ENCODE measurements at regions not wholly inside any gene's neighbourhood (a gene's known extent, or its start where the extent isn't known, plus 50 kb on each side); places are given as distances from the start of the nearest gene placed in this dataset.

DNA sequence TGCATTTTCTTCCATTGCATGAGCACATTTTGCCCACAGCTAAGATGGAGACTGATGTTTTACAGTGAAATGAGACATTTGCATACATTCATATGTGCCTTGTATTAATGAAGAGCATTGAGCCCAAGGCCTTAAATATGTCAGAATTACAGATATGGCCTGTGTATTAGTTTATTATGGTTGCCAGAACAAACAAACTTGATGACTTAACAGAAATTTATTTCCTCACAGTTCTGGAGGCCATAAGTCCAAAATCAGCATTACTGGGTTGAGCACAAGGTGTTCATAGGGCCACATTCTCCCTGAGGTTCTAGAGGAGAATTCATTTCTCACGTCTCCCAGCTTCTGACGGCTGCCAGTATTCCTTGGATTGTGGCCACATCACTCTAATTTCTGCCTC, 302.6 kb upstream of the TGFBR2 start:
- Histone ChIP-seq H4K8ac (ENCODE audit: extremely low read depth, insufficient read depth, low read length) (no peak overlapping the region), H3K4me3 (ENCODE audit: extremely low read depth in 1 of 4, insufficient read depth in 2 of 4, low read depth in 3 of 4, low read length in 4 of 4) (no peak overlapping the region)
- POLR2A ChIA-PET (ENCODE audit: partially characterized antibody): no interaction called here

More for the DNA sequence above, 302.6 kb upstream of the TGFBR2 start:
- Histone ChIP-seq H3K23me2 (ENCODE audit: low read depth, low read length) (no peaks in the 10 kb centered on the region; the same call in 1 of the 2 replicates), H3K4ac (replicated peaks; ENCODE audit: insufficient read length, low read depth, low read length) (no peak overlapping the region), H2BK12ac (ENCODE audit: low read depth, low read length) (no peak overlapping the region), H3K27ac (ENCODE audit: low read depth, low read length) (no peak overlapping the region), H3K4me2 (ENCODE audit: insufficient read depth in 1 of 2, low read depth in 2 of 2, low read length in 2 of 2) (no peak overlapping the region), H3K27me3 (replicated peaks in 1 of 4; ENCODE audit: control insufficient read depth in 3 of 4, extremely low read depth in 1 of 4, insufficient read depth in 3 of 4, low read length in 3 of 4) (no peaks in the 10 kb centered on the region), H4K5ac (ENCODE audit: insufficient read length, low read depth, low read length) (no peak overlapping the region), H2BK20ac (ENCODE audit: low read length) (no peak overlapping the region), H4K91ac (replicated peaks; ENCODE audit: insufficient read length, low read length) (no peak overlapping the region), H2AK5ac (ENCODE audit: low read depth, low read length) (no peak overlapping the region), H3K79me2 (ENCODE audit: control insufficient read depth in 1 of 2, insufficient read depth in 2 of 2, low read length in 2 of 2) (no peaks in the 10 kb centered on the region), H2BK5ac (ENCODE audit: low read depth, low read length) (no peak overlapping the region), H3K9ac (replicated peaks in 1 of 4; ENCODE audit: extremely low read depth in 1 of 4, low read depth in 3 of 4, low read length in 3 of 4) (no peak overlapping the region), H4K20me1 (replicated peaks in 1 of 2; ENCODE audit: control insufficient read depth in 1 of 2, insufficient read depth in 2 of 2, low read length in 2 of 2) (no peaks in the 10 kb centered on the region), H3K79me1 (ENCODE audit: low read depth, low read length) (no peaks in the 10 kb centered on the region), H3K23ac (ENCODE audit: insufficient read length) (no peak overlapping the region), H2BK15ac (ENCODE audit: low read length) (no peak overlapping the region), H3K18ac (ENCODE audit: extremely low read depth, low read length) (no peak overlapping the region), H3K36me3 (ENCODE audit: control insufficient read depth in 2 of 4, insufficient read depth in 4 of 4, low read length in 3 of 4) (peaks cover 0 to 4% (median 0%) of the 10 kb centered on the region in 4 experiments; a peak in 2 of 8 replicates), H3K9me3 (ENCODE audit: insufficient read depth in 2 of 2, low read depth in 1 of 2, low read length in 1 of 2) (peaks cover 2 to 4% of the 10 kb centered on the region in 2 experiments; a peak in 3 of 4 replicates), H3K14ac (ENCODE audit: insufficient read length) (no peak overlapping the region), H3K56ac (replicated peaks; ENCODE audit: insufficient read length, low read depth, low read length) (no peak overlapping the region), H2BK120ac (replicated peaks; ENCODE audit: low read depth, low read length) (no peak overlapping the region), H2AFZ (ENCODE audit: low read length) (no peak overlapping the region), H3K4me1 (replicated peaks in 1 of 4; ENCODE audit: control insufficient read depth in 3 of 4, insufficient read depth in 4 of 4, low read length in 3 of 4) (no peaks in the 10 kb centered on the region)
- no peak for FAIRE-seq
- 100% methylated on average over 2 of the region's 2 CpGs; no CpG with 5 or more reads in 1 of the 2 experiments for WGBS, 2 experiments (ENCODE audit: extremely low coverage in 1 of 2, insufficient coverage in 1 of 2, insufficient read length in 1 of 2, insufficient replicate concordance in 2 of 2, low coverage in 1 of 2, low lambda C conversion rate in 2 of 2, missing lambda C conversion rate in 1 of 2)
- TF ChIP-seq KDM4A (IDR thresholded peaks at IDR 0.05; ENCODE audit: low read depth, low read length, severe bottlenecking) (no peak), EGR1 (IDR thresholded peaks at IDR 0.05; ENCODE audit: borderline replicate concordance, low read depth, low read length) (no peak), BCL11A (IDR thresholded peaks at IDR 0.05; ENCODE audit: low read depth in 2 of 2, low read length in 2 of 2) (no peak), BRCA1 (IDR thresholded peaks at IDR 0.05; ENCODE audit: low read depth, low read length) (no peak), CHD1 (IDR thresholded peaks at IDR 0.05; ENCODE audit: low read depth, low read length) (no peak), CEBPB (IDR thresholded peaks at IDR 0.05; ENCODE audit: low read depth, low read length) (no peak), RAD21 (IDR thresholded peaks at IDR 0.05 in 1 of 2, conservative IDR thresholded peaks at IDR 0.05 in 1 of 2; ENCODE audit: low read depth in 2 of 2, low read length in 2 of 2) (no peak), RBBP5 (IDR thresholded peaks at IDR 0.05; ENCODE audit: borderline replicate concordance, low read depth, low read length) (no peak), SIN3A (conservative IDR thresholded peaks at IDR 0.05 in 1 of 2, IDR thresholded peaks at IDR 0.05 in 1 of 2; ENCODE audit: low read depth in 1 of 2, low read length in 2 of 2) (no peak)
- CTCF ChIA-PET (ENCODE audit: partially characterized antibody): no interaction called here
- no peak for DNase-seq (ENCODE audit: low read depth in 1 of 2, low spot score in 2 of 2)
